Stimulated activated CD8-positive, alpha-beta memory T cell treated with anti-CD3 and anti-CD28 coated beads, Interleukin-4, amount 100 ng/mL, for 1 hour (primary cell): ENCODE measurements at regions not wholly inside any gene's neighbourhood (a gene's known extent, or its start where the extent isn't known, plus 50 kb on each side); places are given as distances from the start of the nearest gene placed in this dataset.

ENCODE experiments used
- DNase-seq, 2 donors: peaks; one replicate each; pipeline ENCODE4 v3.0.0-alpha.2; 2020; ENCODE audit warnings: low read depth in 2 of 2, low spot score in 1 of 2

- DNase-seq = no peak
Observed at GRCh38 chr14:97624985-97625384, 827.8 kb downstream of the VRK1 start.

DNA sequence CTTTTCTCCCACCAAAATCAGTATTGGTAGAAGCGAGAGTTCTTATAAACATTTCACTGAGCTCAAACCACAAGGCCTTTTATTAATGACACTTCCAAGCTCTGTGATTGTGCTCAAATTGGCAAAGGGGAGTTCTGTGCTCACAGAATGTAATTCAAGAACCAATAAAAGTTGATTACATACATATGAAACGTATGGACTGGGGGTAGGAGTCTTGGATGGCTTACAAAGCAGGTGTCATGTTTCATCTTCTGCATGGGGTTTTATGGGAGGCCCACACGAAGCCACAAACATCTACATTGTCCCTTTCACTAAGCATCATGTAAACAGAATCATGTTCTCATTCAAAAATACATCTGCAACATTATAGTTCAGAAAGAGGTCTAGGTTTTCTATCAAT lies 828.3 kb downstream of the VRK1 start:
- no peak for DNase-seq

DNA sequence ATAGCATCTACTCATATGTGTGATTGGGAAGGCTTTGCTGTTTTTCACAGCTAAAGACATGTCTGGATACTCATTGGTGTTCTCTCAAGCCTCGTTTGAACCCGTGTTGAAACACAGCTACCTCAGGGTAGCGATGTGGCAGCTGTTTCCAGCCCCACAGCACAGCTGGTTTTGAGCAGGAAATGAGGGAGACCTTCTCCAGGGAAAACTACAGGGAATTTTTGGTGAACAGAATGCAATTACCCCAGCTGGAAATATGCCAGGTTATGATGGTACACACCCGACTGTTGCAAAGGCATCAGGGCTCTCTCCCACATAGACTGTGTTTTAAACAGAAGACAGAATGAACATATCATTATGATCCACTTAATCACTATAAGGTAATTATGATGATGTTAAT lies 828.9 kb downstream of the VRK1 start:
- DNase-seq = no peak

GRCh38 chr14:97630249-97630648 lies 833.1 kb downstream of the VRK1 start:
- DNase-seq = no peak

GRCh38 chr14:97633131-97633738 lies 836.1 kb downstream of the VRK1 start:
- no peak for DNase-seq

- no peak for DNase-seq
Observed at GRCh38 chr14:97634751-97635150, 837.6 kb downstream of the VRK1 start.

DNA sequence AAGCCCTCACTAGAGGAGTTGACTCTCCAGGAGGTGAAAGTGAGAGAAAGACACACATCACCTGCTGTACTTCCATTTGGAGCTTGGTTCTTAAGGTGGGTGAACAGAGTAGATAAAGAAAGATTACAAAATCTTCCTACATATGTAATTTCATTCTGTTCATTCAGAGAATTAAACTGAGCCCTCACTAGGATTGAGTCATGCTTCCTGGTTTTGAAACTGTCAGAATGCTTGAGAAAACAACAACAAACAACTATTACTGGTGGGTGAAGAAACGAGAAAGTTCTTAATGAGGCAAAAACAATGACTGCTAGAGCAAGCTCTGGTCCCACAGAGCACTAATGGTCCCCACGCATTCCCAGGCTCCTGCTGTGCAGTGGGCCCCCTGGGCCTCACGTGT lies 841.7 kb downstream of the VRK1 start:
- no peak for DNase-seq

DNA sequence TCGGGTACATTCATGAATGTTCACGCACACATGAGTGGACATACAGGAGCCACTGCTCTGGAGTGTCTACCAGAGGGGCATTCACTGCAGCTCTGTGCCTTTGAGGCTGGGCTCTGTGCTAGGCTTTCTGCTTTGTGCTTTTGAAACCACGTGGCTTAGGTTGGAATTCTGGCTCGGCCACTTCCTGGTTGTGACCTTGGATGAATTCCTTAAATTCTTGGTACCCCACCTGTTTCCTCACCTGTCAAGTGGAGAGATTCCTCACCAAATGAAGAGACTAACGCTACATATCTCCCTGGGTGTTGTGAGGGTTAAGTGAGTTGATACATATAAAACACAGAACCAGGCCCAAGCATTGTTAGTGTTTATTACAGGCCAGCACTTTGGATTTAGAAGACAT lies 842.8 kb downstream of the VRK1 start:
- no peak for DNase-seq

GRCh38 chr14:97641827-97642226 lies 844.6 kb downstream of the VRK1 start:
- DNase-seq = no peak

GRCh38 chr14:97642631-97643030 lies 845.4 kb downstream of the VRK1 start:
- no peak for DNase-seq

- no peak for DNase-seq
Observed at GRCh38 chr14:97644365-97644764, 847.2 kb downstream of the VRK1 start.

DNA sequence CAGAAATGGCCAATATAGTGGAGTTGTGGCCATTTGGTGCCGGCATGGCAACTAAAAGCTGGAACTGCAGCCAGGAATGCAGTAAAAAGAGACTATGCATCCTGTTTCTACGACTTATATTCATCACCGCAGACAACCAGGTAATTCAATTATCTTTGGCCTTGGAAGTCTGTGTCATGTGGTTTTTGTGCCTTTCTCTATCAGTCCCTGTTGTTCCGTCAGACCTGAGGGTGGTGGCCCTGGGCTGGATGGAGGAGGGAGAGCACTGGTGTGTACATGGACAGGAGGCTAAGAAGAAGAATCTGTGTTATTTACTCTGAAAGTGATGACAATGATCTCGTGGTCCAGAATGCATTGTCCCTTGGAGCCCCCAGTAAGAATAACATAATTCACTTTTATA lies 852.6 kb downstream of the VRK1 start:
- no peak for DNase-seq

GRCh38 chr14:97655169-97655948 lies 858.2 kb downstream of the VRK1 start:
- no peak for DNase-seq

- DNase-seq = no peak
Observed at GRCh38 chr14:97657609-97658008, 860.4 kb downstream of the VRK1 start.

DNA sequence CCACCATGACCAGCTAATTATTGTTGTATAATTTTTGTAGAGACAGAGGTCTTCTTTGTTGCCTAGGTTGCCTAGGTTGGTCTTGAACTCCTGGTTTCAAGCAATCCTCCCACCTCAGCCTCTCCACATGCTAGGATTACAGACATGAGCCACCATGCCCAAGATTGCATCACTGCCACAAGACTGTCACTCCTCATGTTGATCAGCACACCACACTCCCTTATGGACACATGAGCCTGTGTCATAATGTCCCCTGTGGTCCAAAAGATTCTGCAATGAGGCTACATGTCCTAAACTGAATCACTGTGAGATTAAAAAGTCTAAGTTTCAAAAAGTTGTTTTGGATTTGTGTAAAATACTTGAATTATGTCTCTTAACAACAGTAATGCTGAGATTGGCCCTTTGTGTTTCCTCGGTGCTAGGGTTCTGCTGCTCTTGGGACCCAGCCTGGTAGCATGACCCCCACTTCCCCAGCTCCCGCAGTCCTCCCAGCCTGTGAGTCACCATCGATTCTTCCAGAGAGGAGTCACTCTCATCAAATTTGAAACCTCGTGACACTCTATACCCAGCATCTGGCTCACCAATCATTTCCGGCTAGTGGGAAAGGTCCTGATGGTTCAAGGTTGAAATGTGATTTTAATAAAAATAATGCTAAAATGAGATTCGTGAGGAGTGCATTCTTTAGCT lies 890.9 kb downstream of the VRK1 start:
- no peak for DNase-seq

DNA sequence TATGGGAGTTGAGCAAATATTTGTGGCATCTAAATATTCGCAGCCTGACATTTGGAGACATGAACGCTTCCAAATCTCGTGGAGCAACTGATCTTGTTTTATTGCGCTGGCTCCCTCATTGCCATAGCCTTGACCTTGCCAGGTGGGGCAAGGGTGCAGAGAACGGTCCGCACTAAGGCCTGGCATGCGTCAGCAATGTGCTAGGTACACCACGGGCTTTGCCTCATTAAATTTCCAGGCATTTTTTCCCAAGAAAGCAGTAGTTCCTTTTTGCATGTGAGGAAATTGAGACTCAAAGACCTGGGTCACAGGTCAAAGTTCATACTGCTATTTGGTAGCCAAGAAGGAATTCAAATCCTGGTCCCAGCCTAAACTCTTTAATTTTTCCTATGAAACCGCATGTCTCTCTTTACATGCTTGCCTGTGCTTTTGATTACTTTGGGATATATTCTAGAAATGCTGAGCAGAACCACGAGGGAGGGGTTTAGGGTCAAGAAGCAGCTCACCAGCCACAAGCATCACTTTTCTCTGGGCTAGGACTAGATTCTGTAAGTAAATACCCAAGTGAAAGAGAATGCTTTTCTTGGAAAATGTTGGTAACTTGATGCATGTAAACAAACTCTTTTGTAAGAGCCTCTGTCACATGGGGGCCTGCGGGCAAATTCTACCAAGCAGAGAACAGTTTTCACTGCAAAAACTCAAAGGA lies 891.6 kb downstream of the VRK1 start:
- no peak for DNase-seq

GRCh38 chr14:97692084-97692483 lies 894.9 kb downstream of the VRK1 start:
- no peak for DNase-seq

DNA sequence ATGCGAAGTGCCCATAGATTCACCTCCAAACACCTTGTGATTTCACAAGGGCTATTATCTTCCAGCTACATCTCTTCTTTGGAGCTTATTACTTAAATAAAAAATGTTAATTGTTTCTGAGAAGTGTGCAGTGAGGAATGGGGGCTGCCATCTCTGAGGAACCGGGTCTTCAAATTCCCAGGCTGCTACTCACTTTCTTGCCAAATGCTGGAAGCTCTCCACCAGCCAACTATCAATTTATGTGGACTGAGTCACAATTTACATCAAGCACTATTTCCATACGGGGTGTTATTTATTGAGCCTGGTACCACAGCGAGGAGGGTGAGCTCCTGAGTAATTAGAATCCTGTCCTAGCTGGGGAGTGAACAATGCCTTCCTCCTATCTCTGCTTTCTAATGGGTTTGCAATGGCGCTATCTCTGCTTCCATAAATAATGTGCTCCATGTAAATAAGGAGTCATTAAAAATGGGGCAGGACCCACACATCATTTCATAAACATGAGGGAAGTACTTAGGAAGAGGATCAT lies 898.3 kb downstream of the VRK1 start:
- DNase-seq = no peak

GRCh38 chr14:97697772-97698171 lies 900.6 kb downstream of the VRK1 start:
- no peak for DNase-seq

DNA sequence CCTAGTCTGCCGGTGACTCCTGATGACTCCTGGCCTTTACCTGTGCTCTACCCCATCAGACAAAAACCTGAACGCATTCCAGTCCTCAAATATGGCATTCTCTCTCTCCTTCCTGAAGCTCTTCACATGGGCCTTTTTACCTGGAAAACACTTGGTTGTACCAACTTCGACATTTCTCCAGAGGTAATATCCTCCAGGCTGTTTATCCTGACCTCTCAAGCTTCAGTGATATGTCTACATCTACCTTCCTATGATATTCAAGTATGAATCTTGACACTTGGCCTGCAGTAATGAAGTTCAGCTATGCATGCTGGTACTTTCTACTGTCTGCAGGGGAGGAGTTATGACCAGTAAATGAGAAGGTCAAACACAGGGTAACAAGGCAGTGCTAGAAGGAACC lies 901.8 kb downstream of the VRK1 start:
- no peak for DNase-seq

- no peak for DNase-seq
Observed at GRCh38 chr14:97703006-97703760, 906.0 kb downstream of the VRK1 start.
